ENCODE measurements at regions not wholly inside any gene's neighbourhood (a gene's known extent, or its start where the extent isn't known, plus 50 kb on each side); places are given as distances from the start of the nearest gene placed in this dataset.

GRCh38 chr22:48445113-48445827, 1382.4 kb downstream of the BRD1 start:
- no peak for TF ChIP-seq POLR2A (IDR thresholded peaks at IDR 0.05)
- no peak for TF ChIP-seq CTCF (IDR thresholded peaks at IDR 0.05)

All from heart left ventricle (tissue), 13 donors.